ENCODE measurements at regions not wholly inside any gene's neighbourhood (a gene's known extent, or its start where the extent isn't known, plus 50 kb on each side); places are given as distances from the start of the nearest gene placed in this dataset.

DNA sequence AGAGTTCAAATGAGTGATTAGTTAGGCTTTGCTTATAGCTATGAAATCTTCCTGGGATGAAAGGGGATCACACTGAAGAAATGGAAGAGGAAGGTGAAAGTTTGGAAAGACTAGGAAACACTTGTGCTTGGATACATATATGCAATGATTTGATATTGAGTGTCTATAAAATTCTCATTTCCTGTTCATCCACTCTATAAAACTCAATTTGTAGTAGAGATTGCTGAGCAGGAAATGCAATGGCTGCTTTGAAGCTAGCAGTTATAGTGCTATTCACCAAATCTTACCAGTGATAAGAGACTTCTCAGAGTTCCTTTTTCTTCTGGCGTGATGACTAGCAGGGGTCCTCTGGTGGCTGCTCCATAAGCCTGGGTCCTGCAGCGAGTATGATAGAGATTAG lies 128.1 kb upstream of the HPF1 start:
- H3K9me3 ChIP-seq (ENCODE audit: control insufficient read depth, insufficient read depth, low read length) = no peaks in the 10 kb centered on the region
- no peak overlapping the region for H3K9ac ChIP-seq (ENCODE audit: low read depth, low read length)
- H3K36me3 ChIP-seq (ENCODE audit: control insufficient read depth, insufficient read depth, low read length) = no peaks in the 10 kb centered on the region
- no peak overlapping the region for H3K18ac ChIP-seq (ENCODE audit: low read depth, low read length)
- no peak overlapping the region for H2AFZ ChIP-seq (replicated peaks; ENCODE audit: low read length, poor library complexity)
- no peak overlapping the region for H2BK5ac ChIP-seq (ENCODE audit: low read depth, low read length, poor library complexity, severe bottlenecking)
- in situ Hi-C loops (cut with MboI; ENCODE audit: low sequenced_read_pairs) = no loop called here
- H3K9me1 ChIP-seq (ENCODE audit: insufficient read depth, low read length) = no peaks in the 10 kb centered on the region
- no peak overlapping the region for H2AK5ac ChIP-seq (ENCODE audit: low read depth, low read length)
- no peak overlapping the region for H3K27ac ChIP-seq (ENCODE audit: insufficient read depth, low read length)
- no peak overlapping the region for H4K8ac ChIP-seq (ENCODE audit: low read depth in 2 of 2, low read length in 2 of 2)
- no peaks in the 10 kb centered on the region for H3K4me1 ChIP-seq (ENCODE audit: control insufficient read depth, insufficient read depth, low read length)
- H3K56ac ChIP-seq (ENCODE audit: extremely low read depth, insufficient read depth, low read length) = no peak overlapping the region
- no peak overlapping the region for H4K91ac ChIP-seq (ENCODE audit: insufficient read depth, low read depth, low read length)
- H3K79me1 ChIP-seq (ENCODE audit: low read depth in 1 of 2, low read length in 2 of 2) = no peaks in the 10 kb centered on the region
- no peak overlapping the region for H3K23ac ChIP-seq (ENCODE audit: low read depth, low read length)
- no CpG with 5 or more reads among the region's 2 CpGs for WGBS, 2 experiments (ENCODE audit: extremely low coverage in 2 of 2, insufficient read length in 1 of 2)
- no peaks in the 10 kb centered on the region for H4K20me1 ChIP-seq (ENCODE audit: insufficient read depth, low read length)
- H3K4ac ChIP-seq (ENCODE audit: low read depth, low read length) = no peak overlapping the region
- no peak overlapping the region for H2AK9ac ChIP-seq (replicated peaks; ENCODE audit: low read depth, low read length, poor library complexity)
- intact Hi-C loops (cut with micrococcal nuclease) = no loop called here
- no peak overlapping the region for H2BK120ac ChIP-seq (ENCODE audit: low read depth, low read length)
- H3K27me3 ChIP-seq (ENCODE audit: control insufficient read depth, insufficient read depth, low read length) = no peaks in the 10 kb centered on the region; the same call in 1 of the 2 replicates
- no peak overlapping the region for H3K4me2 ChIP-seq (ENCODE audit: low read depth, low read length)
- no peak for DNase-seq
- no TSS peak for BruUV-seq (replicated peaks)
- dilution Hi-C loops (cut with HindIII; ENCODE audit: low sequenced_read_pairs, unreplicated experiment) = no loop called here
- CTCF ChIA-PET = no interaction called here
- POLR2A ChIA-PET (ENCODE audit: unreplicated experiment) = no interaction called here
- no peak for ATAC-seq (ENCODE audit: low read depth)
- H2BK15ac ChIP-seq (ENCODE audit: low read depth, low read length) = no peak overlapping the region
- TF ChIP-seq, protein P1, sequence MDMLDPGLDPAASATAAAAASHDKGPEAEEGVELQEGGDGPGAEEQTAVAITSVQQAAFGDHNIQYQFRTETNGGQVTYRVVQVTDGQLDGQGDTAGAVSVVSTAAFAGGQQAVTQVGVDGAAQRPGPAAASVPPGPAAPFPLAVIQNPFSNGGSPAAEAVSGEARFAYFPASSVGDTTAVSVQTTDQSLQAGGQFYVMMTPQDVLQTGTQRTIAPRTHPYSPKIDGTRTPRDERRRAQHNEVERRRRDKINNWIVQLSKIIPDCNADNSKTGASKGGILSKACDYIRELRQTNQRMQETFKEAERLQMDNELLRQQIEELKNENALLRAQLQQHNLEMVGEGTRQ (IDR thresholded peaks at IDR 0.05; ENCODE audit: low read depth, low read length) = no peak
- TF ChIP-seq NFE2L2 (IDR thresholded peaks at IDR 0.05; ENCODE audit: low read depth, low read length) = no peak
- TF ChIP-seq, protein P2, sequence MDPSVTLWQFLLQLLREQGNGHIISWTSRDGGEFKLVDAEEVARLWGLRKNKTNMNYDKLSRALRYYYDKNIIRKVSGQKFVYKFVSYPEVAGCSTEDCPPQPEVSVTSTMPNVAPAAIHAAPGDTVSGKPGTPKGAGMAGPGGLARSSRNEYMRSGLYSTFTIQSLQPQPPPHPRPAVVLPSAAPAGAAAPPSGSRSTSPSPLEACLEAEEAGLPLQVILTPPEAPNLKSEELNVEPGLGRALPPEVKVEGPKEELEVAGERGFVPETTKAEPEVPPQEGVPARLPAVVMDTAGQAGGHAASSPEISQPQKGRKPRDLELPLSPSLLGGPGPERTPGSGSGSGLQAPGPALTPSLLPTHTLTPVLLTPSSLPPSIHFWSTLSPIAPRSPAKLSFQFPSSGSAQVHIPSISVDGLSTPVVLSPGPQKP (IDR thresholded peaks at IDR 0.05; ENCODE audit: borderline replicate concordance, low read depth, low read length) = no peak
- TF ChIP-seq SMC3 (IDR thresholded peaks at IDR 0.05; ENCODE audit: low read depth, low read length) = no peak
- TF ChIP-seq, protein P3, sequence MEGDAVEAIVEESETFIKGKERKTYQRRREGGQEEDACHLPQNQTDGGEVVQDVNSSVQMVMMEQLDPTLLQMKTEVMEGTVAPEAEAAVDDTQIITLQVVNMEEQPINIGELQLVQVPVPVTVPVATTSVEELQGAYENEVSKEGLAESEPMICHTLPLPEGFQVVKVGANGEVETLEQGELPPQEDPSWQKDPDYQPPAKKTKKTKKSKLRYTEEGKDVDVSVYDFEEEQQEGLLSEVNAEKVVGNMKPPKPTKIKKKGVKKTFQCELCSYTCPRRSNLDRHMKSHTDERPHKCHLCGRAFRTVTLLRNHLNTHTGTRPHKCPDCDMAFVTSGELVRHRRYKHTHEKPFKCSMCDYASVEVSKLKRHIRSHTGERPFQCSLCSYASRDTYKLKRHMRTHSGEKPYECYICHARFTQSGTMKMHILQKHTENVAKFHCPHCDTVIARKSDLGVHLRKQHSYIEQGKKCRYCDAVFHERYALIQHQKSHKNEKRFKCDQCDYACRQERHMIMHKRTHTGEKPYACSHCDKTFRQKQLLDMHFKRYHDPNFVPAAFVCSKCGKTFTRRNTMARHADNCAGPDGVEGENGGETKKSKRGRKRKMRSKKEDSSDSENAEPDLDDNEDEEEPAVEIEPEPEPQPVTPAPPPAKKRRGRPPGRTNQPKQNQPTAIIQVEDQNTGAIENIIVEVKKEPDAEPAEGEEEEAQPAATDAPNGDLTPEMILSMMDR (conservative IDR thresholded peaks at IDR 0.05; ENCODE audit: low read depth, low read length) = no peak
- TF ChIP-seq CHD1 (IDR thresholded peaks at IDR 0.05; ENCODE audit: low read depth, low read length) = no peak
- no peak for TF ChIP-seq CEBPB (IDR thresholded peaks at IDR 0.05; ENCODE audit: low read depth, low read length)
- TF ChIP-seq RCOR1 (IDR thresholded peaks at IDR 0.05; ENCODE audit: insufficient replicate concordance, low read length) = no peak
- TF ChIP-seq MAZ (IDR thresholded peaks at IDR 0.05; ENCODE audit: borderline replicate concordance, low read depth, low read length) = no peak
- no peak for TF ChIP-seq RFX5 (IDR thresholded peaks at IDR 0.05; ENCODE audit: low read depth, low read length)
- no peak for TF ChIP-seq BHLHE40 (IDR thresholded peaks at IDR 0.05; ENCODE audit: low read depth, low read length)
- H3K4me3 ChIP-seq (ENCODE audit: insufficient read depth, low read depth, low read length) = no peak overlapping the region
- H2BK20ac ChIP-seq (ENCODE audit: low read depth, low read length) = no peak overlapping the region
- no peak overlapping the region for H4K5ac ChIP-seq (ENCODE audit: low read depth, low read length)
- no peak overlapping the region for H3K14ac ChIP-seq (replicated peaks; ENCODE audit: low read depth, low read length)

All from IMR-90 (cell line).